Stimulated activated effector memory CD8-positive, alpha-beta T cell treated with anti-CD3 and anti-CD28 coated beads, Interleukin-12 subunit alpha, Interleukin-12 subunit beta, amount 100 ng/mL, for 72 hours (primary cell): ENCODE measurements at regions not wholly inside any gene's neighbourhood (a gene's known extent, or its start where the extent isn't known, plus 50 kb on each side); places are given as distances from the start of the nearest gene placed in this dataset.
"Not testable (repeated sequence)": the region's sequence is repeated elsewhere in the genome, so short reads cannot be mapped to it uniquely, and the experiment has no call there.

Experiments
- ATAC-seq: fragments of 150-1000 bp; cut with Tn5 transposase; 2 replicates; pipeline ENCODE4 v1.10.0; 2021
- DNase-seq, 2 donors: peaks; one replicate each; pipeline ENCODE4 v3.0.0; 2021 to 2022; ENCODE audit warnings: low spot score in 2 of 2
- H3K27ac Mint-ChIP-seq: one replicate; pipeline ENCODE4 v1.8.0; 2022; ENCODE audit warnings: mild to moderate bottlenecking, mixed read lengths
- H3K36me3 Mint-ChIP-seq: one replicate; pipeline ENCODE4 v1.8.0; 2022; ENCODE audit warnings: mild to moderate bottlenecking, mixed read lengths
- H3K4me1 Mint-ChIP-seq: one replicate; pipeline ENCODE4 v1.8.0; 2022; ENCODE audit warnings: mixed read lengths
- H3K4me3 Mint-ChIP-seq: one replicate; pipeline ENCODE4 v1.8.0; 2022; ENCODE audit warnings: mild to moderate bottlenecking, mixed read lengths
- H3K9me3 Mint-ChIP-seq: one replicate; pipeline ENCODE4 v1.8.0; 2022; ENCODE audit warnings: mixed read lengths

DNA sequence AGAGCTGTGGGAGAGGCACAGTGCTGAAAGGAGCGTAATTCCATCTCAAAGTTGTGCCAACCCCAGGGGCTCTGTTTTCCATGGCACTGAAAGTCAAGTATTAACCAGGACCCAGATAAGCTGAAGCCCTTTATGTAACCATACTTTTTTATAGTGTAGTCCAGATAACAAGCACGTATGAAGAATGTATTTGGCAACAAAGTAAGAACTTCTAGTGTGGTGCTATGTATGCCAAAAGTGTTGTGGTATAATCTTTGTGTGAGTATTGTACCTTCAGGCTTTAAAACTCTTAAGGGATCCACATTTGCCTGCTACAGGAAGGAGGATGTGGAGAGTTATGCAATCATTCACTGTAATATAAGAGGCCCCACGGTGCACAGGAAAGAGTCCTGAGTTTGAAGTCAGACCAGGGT, 129.4 kb downstream of the IBTK start:
- no peaks in the 10 kb centered on the region for H3K36me3 Mint-ChIP-seq
- DNase-seq = no peak
- no peak overlapping the region for H3K27ac Mint-ChIP-seq
- no peaks in the 10 kb centered on the region for H3K4me1 Mint-ChIP-seq
- no peak for ATAC-seq
- H3K9me3 Mint-ChIP-seq = peaks cover 3% of the 10 kb centered on the region
- H3K4me3 Mint-ChIP-seq = no peak overlapping the region

GRCh38 chr6:82114748-82115147, 132.8 kb downstream of the IBTK start:
- DNase-seq (no peak), ATAC-seq (no peak)
- Mint-ChIP-seq H3K4me3 (no peak overlapping the region), H3K9me3 (peaks cover 3% of the 10 kb centered on the region), H3K27ac (no peak overlapping the region), H3K36me3 (no peaks in the 10 kb centered on the region), H3K4me1 (no peaks in the 10 kb centered on the region)

DNA sequence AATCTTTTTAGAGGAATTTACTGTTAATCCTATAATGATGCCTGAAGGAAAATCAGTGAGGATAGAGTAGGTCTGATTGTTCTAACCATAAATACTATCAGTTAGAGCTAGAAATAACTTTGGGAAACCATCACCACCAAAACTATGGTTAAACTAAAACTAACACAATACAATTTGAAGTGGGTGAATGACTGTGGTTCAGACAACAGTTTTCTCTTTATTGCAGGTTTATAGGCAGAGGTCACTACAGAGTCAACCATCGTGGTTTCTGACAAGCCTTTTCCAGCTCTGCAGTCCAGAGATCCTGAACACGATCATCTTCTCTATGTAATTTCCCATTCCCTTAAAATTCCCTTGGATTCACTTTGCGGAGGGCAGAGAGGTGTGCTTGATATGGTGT, 134.3 kb downstream of the IBTK start:
- no peak for DNase-seq
- Mint-ChIP-seq H3K4me3 (no peak overlapping the region), H3K9me3 (no peaks in the 10 kb centered on the region), H3K36me3 (no peaks in the 10 kb centered on the region), H3K4me1 (no peaks in the 10 kb centered on the region), H3K27ac (no peak overlapping the region)
- ATAC-seq = no peak

- Mint-ChIP-seq H3K4me3 (no peak overlapping the region), H3K4me1 (no peaks in the 10 kb centered on the region), H3K36me3 (no peaks in the 10 kb centered on the region), H3K27ac (no peak overlapping the region), H3K9me3 (no peaks in the 10 kb centered on the region)
- ATAC-seq (no peak), DNase-seq (no peak)
Measured at GRCh38 chr6:82111818-82112217, 135.7 kb downstream of the IBTK start.

DNA sequence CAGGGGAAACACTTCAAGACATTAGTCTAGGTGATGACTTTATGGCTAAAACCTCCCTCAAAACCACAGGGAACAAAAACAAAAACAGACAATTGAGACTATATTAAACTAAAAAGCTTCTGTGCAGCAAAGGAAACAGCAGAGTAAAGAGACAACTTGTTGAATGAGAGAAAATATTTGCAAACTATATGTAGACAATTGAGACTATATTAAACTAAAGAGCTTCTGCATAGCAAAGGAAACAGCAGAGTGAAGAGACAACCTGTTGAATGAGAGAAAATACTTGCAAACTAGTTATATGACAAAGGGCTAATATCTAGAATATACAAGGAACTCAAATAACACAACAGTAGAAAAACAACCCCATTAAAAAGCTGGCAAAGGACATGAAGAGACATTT, 136.4 kb downstream of the IBTK start:
- ATAC-seq (no peak), DNase-seq (no peak)
- Mint-ChIP-seq H3K27ac (no peak overlapping the region), H3K4me3 (no peak overlapping the region), H3K4me1 (no peaks in the 10 kb centered on the region), H3K9me3 (no peaks in the 10 kb centered on the region), H3K36me3 (no peaks in the 10 kb centered on the region)

DNA sequence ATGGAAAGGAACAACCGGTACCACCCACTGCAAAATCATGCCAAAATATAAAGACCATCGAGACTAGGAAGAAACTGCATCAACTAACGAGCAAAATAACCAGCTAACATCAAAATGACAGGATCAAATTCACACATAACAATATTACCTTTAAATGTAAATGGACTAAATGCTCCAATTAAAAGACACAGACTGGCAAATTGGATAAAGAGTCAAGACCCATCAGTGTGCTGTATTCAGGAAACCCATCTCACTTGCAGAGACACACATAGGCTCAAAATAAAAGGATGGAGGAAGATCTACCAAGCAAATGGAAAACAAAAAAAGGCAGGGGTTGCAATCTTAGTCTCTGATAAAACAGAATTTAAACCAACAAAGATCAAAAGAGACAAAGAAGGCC, 144.4 kb downstream of the IBTK start:
- not testable (repeated sequence) for H3K27ac Mint-ChIP-seq, H3K9me3 Mint-ChIP-seq, H3K4me1 Mint-ChIP-seq, H3K4me3 Mint-ChIP-seq, DNase-seq, ATAC-seq, H3K36me3 Mint-ChIP-seq

DNA sequence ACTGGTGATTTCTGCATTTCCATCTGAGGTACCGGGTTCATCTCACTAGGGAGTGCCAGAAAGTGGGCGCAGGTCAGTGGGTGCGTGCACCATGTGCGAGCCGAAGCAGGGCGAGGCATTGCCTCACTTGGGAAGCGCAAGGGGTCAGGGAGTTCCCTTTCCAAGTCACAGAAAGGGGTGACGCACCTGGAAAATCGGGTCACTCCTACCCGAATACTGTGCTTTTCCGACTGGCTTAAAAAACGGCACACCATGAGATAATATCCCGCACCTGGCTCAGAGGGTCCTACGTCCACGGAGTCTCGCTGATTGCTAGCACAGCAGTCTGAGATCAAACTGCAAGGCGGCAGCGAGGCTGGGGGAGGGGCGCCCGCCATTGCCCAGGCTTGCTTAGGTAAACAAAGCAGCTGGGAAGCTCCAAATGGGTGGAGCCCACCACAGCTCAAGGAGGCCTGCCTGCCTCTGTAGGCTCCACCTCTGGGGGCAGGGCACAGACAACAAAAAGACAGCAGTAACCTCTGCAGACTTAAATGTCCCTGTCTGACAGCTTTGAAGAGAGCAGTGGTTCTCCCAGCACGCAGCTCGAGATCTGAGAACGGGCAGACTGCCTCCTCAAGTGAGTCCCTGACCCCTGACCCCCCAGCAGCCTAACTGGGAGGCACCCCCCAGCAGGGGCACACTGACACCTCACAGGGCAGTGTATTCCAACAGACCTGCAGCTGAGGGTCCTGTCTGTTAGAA, 146.0 kb downstream of the IBTK start:
- H3K9me3 Mint-ChIP-seq, DNase-seq, H3K27ac Mint-ChIP-seq, H3K36me3 Mint-ChIP-seq, ATAC-seq, H3K4me1 Mint-ChIP-seq, H3K4me3 Mint-ChIP-seq: not testable (repeated sequence)

GRCh38 chr6:82100763-82101162, 146.8 kb downstream of the IBTK start:
- not testable (repeated sequence) for H3K36me3 Mint-ChIP-seq, H3K4me3 Mint-ChIP-seq, ATAC-seq, DNase-seq, H3K4me1 Mint-ChIP-seq, H3K9me3 Mint-ChIP-seq, H3K27ac Mint-ChIP-seq

- no peak for ATAC-seq
- no peaks in the 10 kb centered on the region for H3K36me3 Mint-ChIP-seq
- no peak overlapping the region for H3K27ac Mint-ChIP-seq
- H3K9me3 Mint-ChIP-seq = no peaks in the 10 kb centered on the region
- no peak overlapping the region for H3K4me3 Mint-ChIP-seq
- H3K4me1 Mint-ChIP-seq = no peaks in the 10 kb centered on the region
- DNase-seq = no peak
Measured at GRCh38 chr6:82097676-82098075, 149.9 kb downstream of the IBTK start.

GRCh38 chr6:82095091-82095490, 152.5 kb downstream of the IBTK start:
- Mint-ChIP-seq H3K27ac (no peak overlapping the region), H3K36me3 (no peaks in the 10 kb centered on the region), H3K4me3 (no peak overlapping the region), H3K9me3 (no peaks in the 10 kb centered on the region), H3K4me1 (no peaks in the 10 kb centered on the region)
- ATAC-seq (no peak), DNase-seq (no peak)

- Mint-ChIP-seq H3K4me3 (no peak overlapping the region), H3K9me3 (no peaks in the 10 kb centered on the region), H3K4me1 (no peaks in the 10 kb centered on the region), H3K27ac (no peak overlapping the region), H3K36me3 (no peaks in the 10 kb centered on the region)
- ATAC-seq (no peak), DNase-seq (no peak)
Measured at GRCh38 chr6:82094166-82094806, 153.3 kb downstream of the IBTK start.

DNA sequence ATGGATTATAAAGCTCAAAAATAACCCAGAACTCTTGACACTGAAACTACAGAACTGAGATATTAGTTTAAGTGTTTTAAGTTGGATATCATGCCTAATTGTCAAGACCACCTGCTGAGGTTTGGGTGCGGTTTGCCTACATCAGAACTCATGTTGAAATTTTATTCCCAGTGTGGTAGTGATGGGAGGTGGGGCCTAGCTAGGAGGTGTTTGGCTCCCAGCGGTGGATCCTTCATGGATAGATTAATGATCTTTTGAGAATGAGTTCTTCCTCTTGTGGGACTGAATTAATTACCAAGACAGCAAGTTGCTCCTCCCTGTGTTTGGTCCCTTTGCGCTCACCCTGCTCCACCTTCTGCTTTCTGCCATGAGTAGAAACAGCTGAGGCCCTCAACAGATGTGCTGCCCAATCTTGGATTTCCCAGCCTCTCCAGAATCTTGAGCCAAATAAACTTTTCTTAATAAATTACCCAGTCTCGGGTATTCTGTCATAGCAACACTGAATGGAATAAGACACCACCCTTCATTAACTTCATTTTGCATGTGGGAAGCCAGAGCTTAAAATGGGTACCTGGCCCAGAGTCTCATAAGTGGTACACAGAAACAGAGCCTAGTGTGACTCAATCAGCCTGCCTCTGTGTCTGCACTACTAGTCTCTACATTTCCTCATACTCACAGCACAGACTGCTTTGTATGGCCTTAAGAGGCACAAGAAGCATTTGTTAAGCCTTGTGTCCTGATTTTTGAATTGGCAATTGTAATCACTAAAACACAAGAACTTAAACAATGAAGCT, 158.4 kb downstream of the IBTK start:
- no peak overlapping the region for H3K4me3 Mint-ChIP-seq
- no peaks in the 10 kb centered on the region for H3K36me3 Mint-ChIP-seq
- no peaks in the 10 kb centered on the region for H3K9me3 Mint-ChIP-seq
- no peaks in the 10 kb centered on the region for H3K4me1 Mint-ChIP-seq
- DNase-seq (no peak), ATAC-seq (peak; percentile 31)
- no peak overlapping the region for H3K27ac Mint-ChIP-seq

GRCh38 chr6:82086944-82087343, 160.6 kb downstream of the IBTK start:
- no peaks in the 10 kb centered on the region for H3K4me1 Mint-ChIP-seq
- no peaks in the 10 kb centered on the region for H3K9me3 Mint-ChIP-seq
- H3K27ac Mint-ChIP-seq = no peak overlapping the region
- H3K36me3 Mint-ChIP-seq = no peaks in the 10 kb centered on the region
- ATAC-seq = no peak
- H3K4me3 Mint-ChIP-seq = no peak overlapping the region
- DNase-seq = no peak

- DNase-seq (no peak), ATAC-seq (no peak)
- H3K9me3 Mint-ChIP-seq = peaks cover 2% of the 10 kb centered on the region
- no peak overlapping the region for H3K4me3 Mint-ChIP-seq
- H3K27ac Mint-ChIP-seq = no peak overlapping the region
- no peaks in the 10 kb centered on the region for H3K36me3 Mint-ChIP-seq
- H3K4me1 Mint-ChIP-seq = no peaks in the 10 kb centered on the region
Measured at GRCh38 chr6:82085701-82086100, 161.8 kb downstream of the IBTK start.

GRCh38 chr6:82084324-82084920, 163.1 kb downstream of the IBTK start:
- no peak for ATAC-seq
- Mint-ChIP-seq H3K36me3 (no peaks in the 10 kb centered on the region), H3K9me3 (peaks cover 2% of the 10 kb centered on the region), H3K4me1 (no peaks in the 10 kb centered on the region), H3K27ac (no peak overlapping the region), H3K4me3 (no peak overlapping the region)
- DNase-seq = no peak
